ENCODE measurements at regions not wholly inside any gene's neighbourhood (a gene's known extent, or its start where the extent isn't known, plus 50 kb on each side); places are given as distances from the start of the nearest gene placed in this dataset.

- no peak for TF ChIP-seq CTCF (IDR thresholded peaks at IDR 0.05; ENCODE audit: extremely low read depth in 1 of 2, insufficient read depth in 1 of 2, low read depth in 1 of 2, low read length in 2 of 2)
- no peak for TF ChIP-seq POLR2A (IDR thresholded peaks at IDR 0.05; ENCODE audit: low read depth, low read length)
- no peak for TF ChIP-seq JUN (IDR thresholded peaks at IDR 0.05; ENCODE audit: borderline replicate concordance, insufficient read depth, insufficient read length, low read depth)
- TF ChIP-seq FOS (IDR thresholded peaks at IDR 0.05; ENCODE audit: borderline replicate concordance, insufficient read depth, low read length), result no peak
- no peak for TF ChIP-seq EZH2 (IDR thresholded peaks at IDR 0.05; ENCODE audit: borderline replicate concordance, low read depth, low read length, severe bottlenecking)
Observed at GRCh38 chr17:79501910-79502309, 108.9 kb downstream of the RBFOX3 start.
